Left cardiac atrium (tissue), 4 donors: ENCODE measurements at regions not wholly inside any gene's neighbourhood (a gene's known extent, or its start where the extent isn't known, plus 50 kb on each side); places are given as distances from the start of the nearest gene placed in this dataset.

Experiments
- ATAC-seq, 2 donors: fragments of 200-7000 bp; cut with Tn5 transposase; one replicate each; pipeline ENCODE4 v1.9.1; 2020; ENCODE audit warnings: mild to moderate bottlenecking in 2 of 2, moderate library complexity in 2 of 2
- DNase-seq: peaks from one replicate; pipeline ENCODE4 v3.0.0-alpha.2; 2020
- intact Hi-C, 2 donors: fragments of 100-400 bp; cut with DNase I; formaldehyde crosslinking; loops; one replicate each; pipeline versions ENCODE4 v1.14.1 to v1.15.1; 2022 to 2023
- donor health status: DM: no; HTN: yes; CAD: no.
- donor health status: DM: no; HTN: yes; CAD: no; lungs with severe emphysema.
- donor health status: DM: yes; HTN: yes; CAD: no.
- donor health status: Dilated cardiomyopathy.

- ATAC-seq, result no peak
- intact Hi-C loops, result no loop called here
- DNase-seq, result no peak
Observed at GRCh38 chr10:78782441-78782840, 286.3 kb upstream of the ZMIZ1 start.

GRCh38 chr10:78783753-78784152 lies 285.0 kb upstream of the ZMIZ1 start:
- intact Hi-C loops, result no loop called here
- no peak for DNase-seq
- no peak for ATAC-seq

GRCh38 chr10:78784546-78784945 lies 284.2 kb upstream of the ZMIZ1 start:
- intact Hi-C loops, result no loop called here
- DNase-seq (no peak), ATAC-seq (peak in 1 of 2 donors; percentile 33)

GRCh38 chr10:78785066-78785465 lies 283.7 kb upstream of the ZMIZ1 start:
- no peak for DNase-seq
- intact Hi-C loops, result no loop called here
- ATAC-seq, result no peak

DNA sequence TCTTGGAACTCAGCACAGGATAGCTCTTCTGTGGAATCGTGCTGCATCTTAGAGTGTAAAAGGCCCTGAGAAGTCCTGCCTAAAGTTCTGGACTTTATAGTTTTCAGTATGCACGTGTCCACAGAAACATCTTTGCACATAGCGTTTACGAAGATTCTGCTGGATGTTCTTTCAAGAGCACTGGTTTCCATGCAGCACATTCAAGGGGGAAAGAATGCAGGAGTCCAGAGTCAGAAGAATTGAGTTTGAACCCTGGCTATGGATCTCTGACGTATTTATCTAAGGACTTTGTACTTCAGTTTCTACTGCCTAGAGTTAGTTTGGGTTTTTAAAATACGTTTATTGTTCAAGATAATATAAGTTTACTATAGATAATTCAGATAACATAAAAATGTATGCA lies 282.8 kb upstream of the ZMIZ1 start:
- ATAC-seq (no peak), DNase-seq (no peak)
- intact Hi-C loops, result no loop called here

DNA sequence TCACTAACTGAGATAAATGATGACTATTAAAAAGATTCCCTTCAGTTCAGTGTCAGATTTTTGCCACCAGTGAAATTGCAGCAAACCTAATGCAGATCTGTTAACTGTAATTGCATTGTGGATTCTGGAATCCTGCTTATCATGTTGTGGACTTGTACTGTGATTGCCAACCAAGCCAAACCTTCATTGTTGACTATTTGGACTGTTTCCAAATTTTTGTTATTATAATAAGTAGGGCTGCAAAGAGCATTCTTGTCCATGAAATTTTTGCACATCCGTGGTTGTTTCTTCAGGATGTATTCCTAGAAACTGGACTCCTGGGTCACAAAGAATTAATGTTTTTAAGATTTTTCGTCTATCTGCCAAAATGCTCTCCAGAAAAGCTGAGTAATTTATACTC lies 281.6 kb upstream of the ZMIZ1 start:
- no peak for DNase-seq
- ATAC-seq, result no peak
- intact Hi-C loops, result no loop called here

- intact Hi-C loops, result no loop called here
- DNase-seq (no peak), ATAC-seq (no peak)
Observed at GRCh38 chr10:78794736-78795455, 273.9 kb upstream of the ZMIZ1 start.

GRCh38 chr10:78798976-78799730 lies 269.6 kb upstream of the ZMIZ1 start:
- intact Hi-C loops, result no loop called here

DNA sequence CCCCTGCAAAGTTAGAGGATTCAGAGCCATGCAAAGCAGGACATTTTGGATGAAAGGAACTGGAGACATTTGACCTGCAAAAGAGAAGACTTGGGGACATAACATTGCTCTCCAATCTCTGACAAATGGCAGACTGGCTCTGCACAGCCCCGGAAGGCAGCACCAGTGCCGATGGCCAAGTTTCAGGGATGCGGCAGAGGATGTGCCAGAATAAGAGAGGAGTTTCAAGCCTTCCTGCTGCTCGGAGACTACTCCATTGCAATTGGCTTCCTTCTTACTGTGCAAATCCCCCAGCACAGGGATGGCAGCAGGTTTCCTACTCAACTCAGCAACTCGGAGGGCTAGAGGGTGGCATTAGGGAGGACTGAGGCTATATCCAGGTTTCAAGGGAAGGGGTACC lies 268.8 kb upstream of the ZMIZ1 start:
- intact Hi-C loops, result no loop called here
- no peak for DNase-seq

More at GRCh38 chr10:78798976-78799730, 269.6 kb upstream of the ZMIZ1 start:
- DNase-seq (no peak), ATAC-seq (no peak)

DNA sequence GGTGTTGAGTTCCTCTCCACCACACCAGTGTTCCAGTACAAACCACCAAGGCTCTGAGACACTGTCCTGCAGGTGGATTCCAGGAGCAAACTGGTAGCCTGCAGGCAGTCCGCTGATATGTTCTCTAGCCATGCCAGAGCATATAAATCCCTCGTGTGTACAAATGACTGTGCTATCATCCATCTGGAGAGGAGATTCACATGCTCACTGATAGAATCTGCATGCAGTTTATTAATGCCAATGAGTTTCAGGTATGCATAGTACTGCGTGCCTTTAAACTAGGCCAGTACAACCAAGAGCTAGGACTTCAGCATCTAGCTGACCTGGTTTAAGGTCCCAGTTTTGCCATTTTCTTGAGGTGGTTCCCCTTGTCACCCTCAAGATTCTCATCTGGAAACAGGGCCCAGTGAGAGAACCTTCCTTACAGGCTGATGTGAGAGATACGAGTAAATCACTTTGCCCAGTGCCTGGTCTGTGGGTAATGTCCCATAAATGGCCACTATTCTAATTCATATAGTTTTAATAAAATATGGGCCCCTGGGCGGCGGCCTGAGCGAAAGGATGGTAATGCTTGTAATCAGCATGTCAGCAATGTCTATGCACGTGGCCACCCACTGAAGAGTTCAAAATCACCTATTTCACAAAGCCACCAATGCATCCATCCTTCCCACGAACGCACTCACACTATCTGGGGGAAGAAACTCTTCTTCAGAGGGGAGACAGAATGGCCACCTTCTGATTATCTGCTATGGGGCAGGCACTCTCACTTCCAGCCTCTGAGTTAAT lies 268.0 kb upstream of the ZMIZ1 start:
- ATAC-seq, result no peak
- DNase-seq, result no peak
- intact Hi-C loops, result no loop called here

More for the DNA sequence above, 268.8 kb upstream of the ZMIZ1 start:
- no peak for ATAC-seq

DNA sequence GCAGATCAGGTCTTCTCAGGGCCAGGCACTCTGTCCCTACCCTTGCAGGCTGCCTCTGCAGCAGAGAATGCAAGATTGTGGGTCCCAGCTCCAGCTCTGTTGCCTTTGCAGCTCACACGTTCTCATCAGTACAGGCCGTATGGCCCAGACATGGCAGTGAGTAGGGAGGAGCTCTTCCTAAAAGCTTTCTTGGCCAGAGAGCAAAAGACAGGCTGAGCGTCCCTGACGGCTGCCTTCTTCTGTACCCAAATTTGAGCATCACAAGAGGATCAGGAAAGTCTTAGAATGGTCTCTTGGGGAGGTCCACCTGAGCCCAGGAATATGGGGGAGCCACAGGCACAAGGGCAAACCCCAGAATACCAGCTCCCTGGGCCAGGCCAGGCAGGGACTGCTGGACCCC lies 266.3 kb upstream of the ZMIZ1 start:
- intact Hi-C loops, result no loop called here
- DNase-seq (no peak), ATAC-seq (no peak)

- DNase-seq (peak; percentile 83), ATAC-seq (peak; percentile 35 to 66)
- intact Hi-C loops, result no loop called here
Observed at GRCh38 chr10:78802866-78803265, 265.9 kb upstream of the ZMIZ1 start.

GRCh38 chr10:78803710-78804109 lies 265.1 kb upstream of the ZMIZ1 start:
- intact Hi-C loops, result no loop called here
- DNase-seq, result no peak
- no peak for ATAC-seq

- intact Hi-C loops, result no loop called here
Observed at GRCh38 chr10:78804411-78805032, 264.2 kb upstream of the ZMIZ1 start.

DNA sequence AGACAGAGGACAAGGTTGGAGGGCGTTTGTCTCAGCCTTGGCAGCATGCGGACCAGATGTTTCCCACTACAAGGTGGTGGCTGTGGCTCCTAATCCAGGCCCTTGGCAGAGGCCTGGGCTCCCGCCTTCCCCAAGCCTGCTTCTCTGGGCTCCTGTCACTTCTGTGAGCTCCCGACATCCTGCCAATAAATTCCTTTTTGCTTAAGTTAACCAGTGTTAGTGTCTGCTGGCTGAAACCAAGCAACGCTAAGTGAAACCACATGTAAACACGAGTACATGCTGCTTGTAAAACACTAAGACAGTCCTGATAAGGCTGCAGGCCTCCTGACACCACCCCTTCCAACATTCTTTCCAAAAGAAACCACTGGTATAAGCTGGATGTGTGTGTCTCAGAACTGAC lies 263.6 kb upstream of the ZMIZ1 start:
- intact Hi-C loops, result no loop called here
- DNase-seq (peak; percentile 69), ATAC-seq (peak; percentile 81 to 90)

More at GRCh38 chr10:78804411-78805032, 264.2 kb upstream of the ZMIZ1 start:
- DNase-seq (no peak), ATAC-seq (peak; percentile 43 to 48)

- intact Hi-C loops, result no loop called here
- DNase-seq, result no peak
- ATAC-seq, result no peak
Observed at GRCh38 chr10:78806681-78807221, 262.0 kb upstream of the ZMIZ1 start.

DNA sequence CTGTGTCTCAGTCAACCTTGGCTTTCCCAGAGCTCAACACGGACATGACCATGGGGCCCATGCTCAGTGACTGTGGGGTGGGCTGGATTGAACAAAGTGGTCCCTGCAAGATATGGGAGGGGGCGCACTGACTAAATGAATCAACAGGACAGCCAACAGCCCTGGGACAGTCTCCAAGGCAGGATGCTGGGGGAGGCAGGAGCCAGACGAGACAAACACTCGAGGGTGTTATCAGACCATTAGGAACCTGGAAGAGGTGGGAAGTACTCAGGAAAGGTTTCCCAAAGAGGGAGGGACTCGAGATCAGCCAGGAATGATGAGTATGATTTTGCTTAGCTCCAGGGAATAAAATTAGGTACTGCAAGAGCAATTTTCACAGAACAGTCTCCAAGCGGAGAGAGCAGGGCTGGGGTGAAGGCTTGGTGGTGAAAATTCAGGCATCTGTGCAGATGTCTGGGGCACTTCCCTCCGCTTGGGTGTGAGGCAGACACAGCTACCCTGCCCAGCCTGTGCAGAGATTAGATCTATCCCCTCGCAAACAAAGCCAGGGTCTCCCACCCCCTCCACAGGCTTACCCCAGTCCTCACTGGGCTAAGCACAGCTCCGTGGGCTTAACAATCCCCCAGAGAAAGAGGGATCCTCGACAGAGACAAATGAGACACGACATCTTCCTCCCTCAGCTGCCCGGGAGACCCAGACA lies 261.1 kb upstream of the ZMIZ1 start:
- DNase-seq (no peak), ATAC-seq (no peak)
- intact Hi-C loops, result no loop called here

DNA sequence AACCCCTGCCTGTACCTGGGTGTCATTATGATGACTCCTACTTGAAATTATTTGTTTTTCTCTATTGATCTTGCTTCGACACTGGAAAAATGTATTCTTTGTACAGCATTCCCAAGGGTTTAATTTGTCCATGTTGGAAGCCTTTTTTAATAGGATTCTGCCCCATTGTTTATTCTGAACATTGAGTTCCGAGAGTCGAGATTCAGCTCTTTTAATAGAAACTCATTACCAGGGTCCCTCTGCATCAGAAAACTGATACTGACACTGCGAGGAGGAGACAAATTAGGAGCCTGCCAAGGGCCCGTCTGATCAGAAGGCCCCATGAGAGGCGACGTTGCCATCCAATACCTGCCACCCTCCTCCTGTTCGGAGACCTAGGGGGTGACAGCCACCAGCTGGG lies 260.5 kb upstream of the ZMIZ1 start:
- no peak for DNase-seq
- intact Hi-C loops, result no loop called here
- ATAC-seq, result no peak
